HUDEP-2 (cell line): ENCODE measurements at regions not wholly inside any gene's neighbourhood (a gene's known extent, or its start where the extent isn't known, plus 50 kb on each side); places are given as distances from the start of the nearest gene placed in this dataset.
A peak's percentile ranks its signal among the peaks of the same experiment; 100 is the strongest.
"Not testable (repeated sequence)": the region's sequence is repeated elsewhere in the genome, so short reads cannot be mapped to it uniquely, and the experiment has no call there.

ENCODE experiments used
- DNase-seq, 76 experiments: peaks; one replicate each; lab custom pipeline; 2025; ENCODE audit not compliant: unreplicated experiment in 76 of 76; lab: John Stamatoyannopoulos, UW

DNA sequence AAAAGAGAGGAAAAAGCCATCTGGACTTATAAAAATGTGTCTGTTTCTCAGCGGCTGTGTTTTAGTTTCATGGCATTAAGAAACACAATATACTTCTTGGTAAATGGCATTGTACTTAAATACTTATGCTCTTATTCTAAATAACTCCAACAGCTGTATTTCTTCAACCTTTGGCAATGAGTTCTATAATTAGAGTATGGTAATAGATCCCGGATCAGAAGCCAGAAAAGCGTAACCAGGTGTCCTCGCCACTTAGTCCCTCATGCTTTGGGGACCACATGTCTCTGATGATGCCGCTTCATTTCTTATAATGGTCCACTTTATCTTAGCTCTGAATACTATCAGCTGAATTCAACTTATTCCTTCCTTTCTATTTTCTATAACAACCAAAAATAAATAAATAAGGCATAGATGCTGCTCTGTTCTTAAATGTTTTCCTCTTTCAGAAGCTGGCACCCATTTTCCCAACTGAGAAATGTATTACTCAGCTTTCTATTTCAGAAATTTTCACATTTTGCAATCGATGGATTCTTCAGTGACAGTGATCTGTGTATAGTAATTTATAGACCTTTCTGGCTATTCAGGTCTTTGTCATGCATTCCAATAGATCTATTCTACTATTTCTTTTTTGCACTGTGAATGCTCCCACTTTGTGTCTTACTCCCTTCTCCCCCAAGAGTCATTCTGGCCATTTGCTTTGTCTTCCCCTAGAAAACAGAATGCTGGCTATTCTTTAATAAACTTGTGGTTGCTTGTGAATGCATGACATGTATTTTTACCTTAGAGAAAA is 87.6 kb upstream of the KBTBD8 start:
- no peak for DNase-seq

- no peak for DNase-seq
Measured at GRCh38 chr3:66912306-66912705, 85.8 kb upstream of the KBTBD8 start.

DNA sequence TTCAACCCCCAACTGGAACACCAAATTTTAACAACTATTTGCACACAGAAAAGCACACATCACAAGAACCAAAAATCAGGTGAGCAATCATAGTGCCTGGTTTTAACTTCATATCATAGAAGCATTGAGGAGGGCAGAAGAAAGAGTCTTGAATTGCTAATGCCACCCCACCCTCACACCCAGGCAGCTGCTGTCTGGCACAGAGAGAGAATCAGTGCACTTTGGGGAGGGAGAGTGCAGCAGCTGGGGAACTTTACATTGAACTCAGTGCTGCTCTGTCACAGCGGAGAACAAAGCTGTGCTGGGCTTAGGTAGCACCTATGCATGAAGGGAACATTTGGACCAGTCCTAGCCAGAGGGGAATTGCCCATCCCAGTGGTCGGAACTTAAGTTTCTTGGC is 76.0 kb upstream of the KBTBD8 start:
- no peak for DNase-seq

GRCh38 chr3:66923969-66924368 is 74.1 kb upstream of the KBTBD8 start:
- no peak for DNase-seq

GRCh38 chr3:66928252-66928651 is 69.9 kb upstream of the KBTBD8 start:
- no peak for DNase-seq

GRCh38 chr3:66931291-66931690 is 66.8 kb upstream of the KBTBD8 start:
- DNase-seq, result no peak

DNA sequence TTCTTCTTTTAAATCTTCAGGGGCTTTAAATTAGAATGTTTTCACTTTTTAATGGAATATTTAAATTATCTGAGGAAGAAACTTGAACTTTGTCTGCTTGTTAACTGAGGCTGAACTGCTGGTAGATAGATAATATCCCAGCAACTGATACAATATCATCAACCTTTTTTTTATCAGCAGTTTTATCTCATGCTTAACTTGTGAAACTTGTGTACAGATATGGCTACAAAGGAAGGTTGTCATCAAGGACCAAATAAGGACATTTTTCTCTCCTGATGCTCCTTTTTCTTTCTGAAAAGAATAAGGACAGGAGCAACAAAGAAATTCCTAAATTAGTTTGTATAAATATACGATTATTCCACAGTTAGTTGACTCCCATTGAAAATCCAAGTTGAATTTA is 66.4 kb upstream of the KBTBD8 start:
- no peak for DNase-seq

GRCh38 chr3:66933233-66933632 is 64.9 kb upstream of the KBTBD8 start:
- no peak for DNase-seq

GRCh38 chr3:66934041-66934440 is 64.1 kb upstream of the KBTBD8 start:
- no peak for DNase-seq

DNA sequence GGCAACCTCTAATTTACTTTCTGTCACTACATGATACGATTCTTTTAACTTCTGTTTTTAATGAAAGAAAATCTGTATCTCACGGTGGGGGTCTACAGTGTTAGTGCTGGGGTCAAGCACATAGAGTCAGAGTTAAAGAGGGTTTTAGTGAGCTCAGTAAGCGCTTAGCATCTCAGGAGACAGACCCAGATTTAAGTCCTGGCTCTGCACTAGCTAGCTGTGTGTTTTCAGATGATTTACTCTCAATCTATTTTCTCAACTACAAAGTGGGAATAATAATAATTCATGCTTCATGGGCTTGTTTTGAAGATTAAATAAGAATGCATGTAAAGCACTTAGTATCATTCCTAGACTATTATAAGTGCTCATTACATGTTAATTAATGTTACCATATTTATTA is 63.4 kb upstream of the KBTBD8 start:
- no peak for DNase-seq

GRCh38 chr3:66937041-66937440 is 61.1 kb upstream of the KBTBD8 start:
- not testable (repeated sequence) for DNase-seq

- DNase-seq, result peak in 33 of 76 experiments; percentile 0 to 62 (median 18)
Measured at GRCh38 chr3:66938338-66938963, 59.7 kb upstream of the KBTBD8 start.

GRCh38 chr3:66948041-66948440 is 50.1 kb upstream of the KBTBD8 start:
- DNase-seq, result no peak
